H1 (cell line): ENCODE measurements at regions not wholly inside any gene's neighbourhood (a gene's known extent, or its start where the extent isn't known, plus 50 kb on each side); places are given as distances from the start of the nearest gene placed in this dataset.

Experiments used
- CTCF ChIA-PET: fragments of 300-600 bp; sonication (Branson Sonifier 250); formaldehyde crosslinking; loops from one replicate; lab custom pipeline; 2021; ENCODE audit not compliant: partially characterized antibody; lab: Charles Lee
- POLR2A ChIA-PET: fragments of 300-600 bp; sonication (Branson Sonifier 250); formaldehyde crosslinking; loops from one replicate; lab custom pipeline; 2021; ENCODE audit warnings: inconsistent platforms; ENCODE audit not compliant: partially characterized antibody; lab: Charles Lee
- DNase-seq, 2 experiments: peaks; one replicate each; pipeline versions ENCODE4 v3.0.0 to v3.0.0-alpha.2; 2010 to 2022; ENCODE audit warnings: low spot score in 2 of 2, low read depth in 1 of 2, mixed read lengths in 1 of 2
- FAIRE-seq: peaks from 2 replicates; lab custom pipeline; 2011; peaks lifted over from hg19 to GRCh38; lab: Jason Lieb, UNC
- H2AFZ ChIP-seq: 2 replicates; pipeline ENCODE4 v1.8.1; 2012; ENCODE audit warnings: low read length, inconsistent platforms
- H2AK5ac ChIP-seq: 2 replicates; pipeline ENCODE4 v1.6.1; 2013; ENCODE audit warnings: low read depth, low read length
- H2BK120ac ChIP-seq: replicated peaks from 2 replicates; pipeline ENCODE3; 2013; ENCODE audit warnings: low read depth, low read length, inconsistent platforms
- H2BK12ac ChIP-seq: 2 replicates; pipeline ENCODE4 v1.6.1; 2013; ENCODE audit warnings: low read depth, low read length
- H2BK15ac ChIP-seq: 2 replicates; pipeline ENCODE4 v1.6.1; 2013; ENCODE audit warnings: low read length
- H2BK20ac ChIP-seq: 2 replicates; pipeline ENCODE4 v1.6.1; 2013; ENCODE audit warnings: low read length
- H2BK5ac ChIP-seq: 2 replicates; pipeline ENCODE4 v1.6.1; 2013; ENCODE audit warnings: low read depth, low read length
- H3K14ac ChIP-seq: 2 replicates; pipeline ENCODE4 v1.6.1; 2013; ENCODE audit warnings: inconsistent platforms; ENCODE audit not compliant: insufficient read length
- H3K18ac ChIP-seq: 2 replicates; pipeline ENCODE4 v1.6.1; 2013; ENCODE audit warnings: low read length; ENCODE audit errors: extremely low read depth
- H3K23ac ChIP-seq: 2 replicates; pipeline ENCODE4 v1.6.1; 2013; ENCODE audit warnings: inconsistent platforms; ENCODE audit not compliant: insufficient read length
- H3K23me2 ChIP-seq: 2 replicates; pipeline ENCODE4 v1.6.1; 2013; ENCODE audit warnings: low read depth, low read length
- H3K27ac ChIP-seq: 2 replicates; pipeline ENCODE4 v1.6.1; 2011; ENCODE audit warnings: low read depth, low read length, inconsistent platforms
- H3K27me3 ChIP-seq, 4 experiments: replicated peaks in 1 of 4; 1 replicate in 1 of 4; 2 replicates in 3 of 4; pipeline versions ENCODE4 v1.6.1 to v1.8.1; 2011 to 2013; ENCODE audit warnings: low read length in 3 of 4, mild to moderate bottlenecking in 3 of 4, inconsistent platforms in 2 of 4, mixed read lengths in 2 of 4, moderate library complexity in 1 of 4; ENCODE audit not compliant: control insufficient read depth in 3 of 4, insufficient read depth in 3 of 4; ENCODE audit errors: extremely low read depth in 1 of 4
- H3K36me3 ChIP-seq, 4 experiments: 2 replicates each; pipeline versions ENCODE4 v1.6.1 to v1.8.1; 2011 to 2013; ENCODE audit warnings: mild to moderate bottlenecking in 4 of 4, low read length in 3 of 4, moderate library complexity in 2 of 4, control low read depth in 1 of 4, inconsistent platforms in 1 of 4; ENCODE audit not compliant: insufficient read depth in 4 of 4, control insufficient read depth in 2 of 4
- H3K4ac ChIP-seq: replicated peaks from 2 replicates; pipeline ENCODE3; 2013; ENCODE audit warnings: low read length, low read depth, mixed read lengths, inconsistent platforms; ENCODE audit not compliant: insufficient read length
- H3K4me1 ChIP-seq, 4 experiments: replicated peaks in 1 of 4; 1 replicate in 1 of 4; 2 replicates in 3 of 4; pipeline versions ENCODE4 v1.6.1 to v1.8.1; 2011 to 2013; ENCODE audit warnings: low read length in 3 of 4, inconsistent platforms in 2 of 4, mixed read lengths in 1 of 4; ENCODE audit not compliant: insufficient read depth in 4 of 4, control insufficient read depth in 3 of 4
- H3K4me2 ChIP-seq, 2 experiments: 2 replicates each; pipeline versions ENCODE4 v1.6.1 to v1.8.1; 2011 to 2013; ENCODE audit warnings: low read depth in 2 of 2, low read length in 2 of 2, control low read depth in 1 of 2, inconsistent platforms in 1 of 2, mild to moderate bottlenecking in 1 of 2; ENCODE audit not compliant: insufficient read depth in 1 of 2
- H3K4me3 ChIP-seq, 4 experiments: fragments of 200-600, 300-600 bp in 1 of 4; sonication (generic), shearing (Covaris generic), sonication (Bioruptor Twin) in 1 of 4; 2 replicates each; pipeline versions ENCODE4 v1.5.1 to v1.8.1; 2011 to 2016; ENCODE audit warnings: low read length in 4 of 4, low read depth in 3 of 4, control low read depth in 2 of 4, inconsistent platforms in 2 of 4, mild to moderate bottlenecking in 2 of 4, mixed read lengths in 1 of 4, moderate library complexity in 1 of 4; ENCODE audit not compliant: insufficient read depth in 2 of 4; ENCODE audit errors: extremely low read depth in 1 of 4
- H3K56ac ChIP-seq: replicated peaks from 2 replicates; pipeline ENCODE3; 2013; ENCODE audit warnings: low read depth, mild to moderate bottlenecking, mixed read lengths, low read length, inconsistent platforms; ENCODE audit not compliant: insufficient read length
- H3K79me1 ChIP-seq: 2 replicates; pipeline ENCODE4 v1.6.1; 2013; ENCODE audit warnings: low read depth, low read length, control low read depth
- H3K79me2 ChIP-seq, 2 experiments: 2 replicates each; pipeline versions ENCODE4 v1.6.1 to v1.8.1; 2012 to 2013; ENCODE audit warnings: low read length in 2 of 2, mild to moderate bottlenecking in 2 of 2, inconsistent platforms in 1 of 2; ENCODE audit not compliant: insufficient read depth in 2 of 2, control insufficient read depth in 1 of 2
- H3K9ac ChIP-seq, 4 experiments: replicated peaks in 1 of 4; 1 replicate in 1 of 4; 2 replicates in 3 of 4; pipeline versions ENCODE4 v1.6.1 to v1.8.1; 2011 to 2013; ENCODE audit warnings: low read depth in 3 of 4, low read length in 3 of 4, control low read depth in 2 of 4, mild to moderate bottlenecking in 2 of 4, moderate library complexity in 2 of 4, inconsistent platforms in 1 of 4; ENCODE audit errors: extremely low read depth in 1 of 4
- H3K9me3 ChIP-seq, 2 experiments: 2 replicates each; pipeline versions ENCODE4 v1.6.1 to v1.8.1; 2012 to 2013; ENCODE audit warnings: mild to moderate bottlenecking in 2 of 2, moderate library complexity in 2 of 2, control low read depth in 1 of 2, inconsistent platforms in 1 of 2, low read depth in 1 of 2, low read length in 1 of 2, mixed read lengths in 1 of 2; ENCODE audit not compliant: insufficient read depth in 2 of 2
- H4K20me1 ChIP-seq, 2 experiments: replicated peaks in 1 of 2; 2 replicates each; pipeline versions ENCODE3 to v1.8.1; 2011 to 2013; ENCODE audit warnings: inconsistent platforms in 2 of 2, low read length in 2 of 2, mild to moderate bottlenecking in 1 of 2; ENCODE audit not compliant: insufficient read depth in 2 of 2, control insufficient read depth in 1 of 2
- H4K5ac ChIP-seq: 2 replicates; pipeline ENCODE4 v1.6.1; 2013; ENCODE audit warnings: low read length, low read depth, mixed read lengths, inconsistent platforms; ENCODE audit not compliant: insufficient read length
- H4K8ac ChIP-seq: 2 replicates; pipeline ENCODE4 v1.8.0; 2013; ENCODE audit warnings: mild to moderate bottlenecking, moderate library complexity, low read length, inconsistent platforms; ENCODE audit not compliant: insufficient read depth; ENCODE audit errors: extremely low read depth
- H4K91ac ChIP-seq: replicated peaks from 2 replicates; pipeline ENCODE3; 2013; ENCODE audit warnings: low read length, mixed read lengths, inconsistent platforms; ENCODE audit not compliant: insufficient read length
- YY1 ChIP-seq: IDR thresholded peaks from 2 replicates; pipeline ENCODE4 v1.6.1; 2011; ENCODE audit warnings: low read depth, mild to moderate bottlenecking, low read length
- WGBS, 2 experiments: shearing (Covaris generic) in 1 of 2; methylation state at CpG; one replicate each; pipeline versions ENCODE4 v1.1.6 to v1.1.7; 2013 to 2015; ENCODE audit warnings: low lambda C conversion rate in 2 of 2, mixed read lengths in 2 of 2, inconsistent platforms in 1 of 2, low coverage in 1 of 2, missing lambda C conversion rate in 1 of 2; ENCODE audit not compliant: insufficient replicate concordance in 2 of 2, insufficient coverage in 1 of 2, insufficient read length in 1 of 2; ENCODE audit errors: extremely low coverage in 1 of 2, missing lambda C conversion rate in 1 of 2; 5-methylcytosine and 5-hydroxymethylcytosine counted together
- TF ChIP-seq, protein P1 (sequence below): IDR thresholded peaks from 2 replicates; pipeline ENCODE4 v1.6.1; 2012; ENCODE audit warnings: low read length, inconsistent platforms

DNA sequence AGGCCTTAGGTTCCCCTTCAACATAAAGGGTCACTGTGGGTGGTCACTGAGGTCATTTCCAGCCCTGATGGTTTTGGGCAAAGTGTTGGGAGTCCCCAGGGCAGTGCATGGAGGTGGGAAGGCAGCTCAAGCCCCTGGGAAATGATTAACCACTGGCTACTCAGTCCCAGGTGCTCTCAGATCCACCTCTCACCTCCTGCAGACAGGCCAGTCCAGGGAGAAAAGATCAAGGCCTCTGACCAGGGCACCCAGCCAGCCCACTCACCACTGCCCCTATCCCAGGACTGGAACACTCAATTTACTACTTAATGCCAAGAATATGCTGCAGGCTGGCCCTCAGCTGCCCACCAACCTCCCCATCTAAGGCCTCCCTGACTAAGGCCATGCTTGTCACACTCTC lies 1307.9 kb downstream of the UQCRFS1 start (continued):
- TF ChIP-seq YY1 = no peak

DNA sequence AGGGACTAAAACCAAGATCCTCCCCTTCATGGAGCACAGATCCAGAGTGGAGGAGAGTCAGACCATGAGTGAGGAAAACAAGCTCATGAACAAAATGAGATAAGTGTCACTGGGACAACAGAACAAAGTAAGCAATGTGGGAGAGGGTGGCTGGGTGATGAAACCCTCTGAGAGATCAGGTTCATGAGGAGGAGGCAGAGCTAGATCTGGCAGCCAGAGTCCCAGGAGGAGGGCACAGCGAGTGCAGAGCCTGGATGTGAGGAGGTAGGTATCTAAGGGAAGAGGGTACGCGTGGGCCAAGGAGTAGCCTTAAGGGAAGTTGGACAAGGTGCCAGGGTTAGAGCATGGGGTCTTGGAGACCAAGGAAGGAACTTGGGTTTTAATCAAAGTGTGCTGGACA lies 1311.9 kb downstream of the UQCRFS1 start:
- Histone ChIP-seq H2BK20ac (no peak overlapping the region), H2AK5ac (no peak overlapping the region), H3K4me3 (no peak overlapping the region), H3K27me3 (no peaks in the 10 kb centered on the region), H3K4me2 (no peak overlapping the region), H3K79me2 (no peaks in the 10 kb centered on the region), H3K18ac (no peak overlapping the region), H4K20me1 (no peaks in the 10 kb centered on the region), H3K9me3 (peaks cover 67 to 98% of the 10 kb centered on the region in 2 experiments), H4K5ac (no peak overlapping the region), H3K56ac (no peak overlapping the region), H4K91ac (no peak overlapping the region), H3K23me2 (no peaks in the 10 kb centered on the region), H3K4me1 (no peaks in the 10 kb centered on the region), H3K27ac (no peak overlapping the region), H3K4ac (no peak overlapping the region), H3K36me3 (no peaks in the 10 kb centered on the region), H3K9ac (no peak overlapping the region), H2BK120ac (no peak overlapping the region), H4K8ac (no peak overlapping the region), H3K14ac (no peak overlapping the region), H2BK5ac (no peak overlapping the region), H3K23ac (no peak overlapping the region), H2BK15ac (no peak overlapping the region), H2AFZ (no peak overlapping the region), H2BK12ac (no peak overlapping the region), H3K79me1 (no peaks in the 10 kb centered on the region)
- FAIRE-seq (no peak), DNase-seq (no peak)
- 79% methylated on average over 3 of the region's 3 CpGs; no CpG with 5 or more reads in 1 of the 2 experiments for WGBS, 2 experiments
- POLR2A ChIA-PET = no interaction called here
- CTCF ChIA-PET = no interaction called here
- TF ChIP-seq, protein P1, sequence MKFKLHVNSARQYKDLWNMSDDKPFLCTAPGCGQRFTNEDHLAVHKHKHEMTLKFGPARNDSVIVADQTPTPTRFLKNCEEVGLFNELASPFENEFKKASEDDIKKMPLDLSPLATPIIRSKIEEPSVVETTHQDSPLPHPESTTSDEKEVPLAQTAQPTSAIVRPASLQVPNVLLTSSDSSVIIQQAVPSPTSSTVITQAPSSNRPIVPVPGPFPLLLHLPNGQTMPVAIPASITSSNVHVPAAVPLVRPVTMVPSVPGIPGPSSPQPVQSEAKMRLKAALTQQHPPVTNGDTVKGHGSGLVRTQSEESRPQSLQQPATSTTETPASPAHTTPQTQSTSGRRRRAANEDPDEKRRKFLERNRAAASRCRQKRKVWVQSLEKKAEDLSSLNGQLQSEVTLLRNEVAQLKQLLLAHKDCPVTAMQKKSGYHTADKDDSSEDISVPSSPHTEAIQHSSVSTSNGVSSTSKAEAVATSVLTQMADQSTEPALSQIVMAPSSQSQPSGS = no peak
